Activated naive CD4-positive, alpha-beta T cell treated with anti-CD3 and anti-CD28 coated beads for 36 hours (primary cell): ENCODE measurements at regions not wholly inside any gene's neighbourhood (a gene's known extent, or its start where the extent isn't known, plus 50 kb on each side); places are given as distances from the start of the nearest gene placed in this dataset.

Source experiments
- CTCF ChIA-PET: fragments of 350-600 bp; sonication (Branson Sonifier 250); formaldehyde crosslinking; loops from one replicate; lab custom pipeline; 2021; ENCODE audit warnings: antibody characterized with exemption; lab: Charles Lee
- DNase-seq: peaks from one replicate; pipeline ENCODE4 v3.0.0-alpha.2; 2020
- H3K27ac Mint-ChIP-seq: one replicate; pipeline ENCODE4 v1.8.0; 2021; ENCODE audit warnings: mild to moderate bottlenecking, mixed read lengths
- H3K27me3 Mint-ChIP-seq: one replicate; pipeline ENCODE4 v1.8.0; 2021; ENCODE audit warnings: low read depth, mixed read lengths
- H3K36me3 Mint-ChIP-seq: one replicate; pipeline ENCODE4 v1.8.0; 2021; ENCODE audit warnings: low read depth, mixed read lengths
- H3K4me1 Mint-ChIP-seq: one replicate; pipeline ENCODE4 v1.8.0; 2021; ENCODE audit warnings: low read depth, mixed read lengths
- H3K4me3 Mint-ChIP-seq: one replicate; pipeline ENCODE4 v1.8.0; 2021; ENCODE audit warnings: mild to moderate bottlenecking, moderate library complexity, mixed read lengths
- H3K9me3 Mint-ChIP-seq: one replicate; pipeline ENCODE4 v1.8.0; 2021; ENCODE audit warnings: mixed read lengths
- intact Hi-C: fragments of 100-400 bp; cut with micrococcal nuclease; formaldehyde crosslinking; loops from one replicate; pipeline ENCODE4 v1.15.1; 2023

DNA sequence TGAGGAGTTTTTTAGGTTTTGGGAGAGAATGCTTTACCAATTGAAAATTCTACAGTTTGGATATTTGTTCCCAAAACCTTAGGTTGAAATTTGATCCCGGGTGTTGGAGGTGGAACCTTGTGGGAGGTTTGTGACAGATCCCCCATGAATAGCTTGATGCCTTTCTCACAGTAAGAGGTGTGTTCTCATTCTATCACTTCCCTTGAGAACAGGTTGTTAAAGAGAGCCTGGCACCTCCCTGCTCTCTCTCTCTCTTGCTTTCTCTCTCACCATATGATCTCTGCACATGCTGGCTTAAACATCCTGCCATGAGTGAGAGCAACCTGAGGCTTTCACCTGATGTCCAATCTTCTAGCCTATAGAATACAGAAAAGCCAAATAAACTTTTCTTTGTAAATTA lies 1475.5 kb upstream of the AGA start:
- intact Hi-C loops: no loop called here
- CTCF ChIA-PET: no interaction called here
- no peak for DNase-seq
- no peak overlapping the region for H3K4me3 Mint-ChIP-seq
- H3K9me3 Mint-ChIP-seq: peaks cover 3% of the 10 kb centered on the region
- no peaks in the 10 kb centered on the region for H3K36me3 Mint-ChIP-seq
- no peak overlapping the region for H3K27ac Mint-ChIP-seq
- H3K27me3 Mint-ChIP-seq: no peaks in the 10 kb centered on the region
- no peaks in the 10 kb centered on the region for H3K4me1 Mint-ChIP-seq

DNA sequence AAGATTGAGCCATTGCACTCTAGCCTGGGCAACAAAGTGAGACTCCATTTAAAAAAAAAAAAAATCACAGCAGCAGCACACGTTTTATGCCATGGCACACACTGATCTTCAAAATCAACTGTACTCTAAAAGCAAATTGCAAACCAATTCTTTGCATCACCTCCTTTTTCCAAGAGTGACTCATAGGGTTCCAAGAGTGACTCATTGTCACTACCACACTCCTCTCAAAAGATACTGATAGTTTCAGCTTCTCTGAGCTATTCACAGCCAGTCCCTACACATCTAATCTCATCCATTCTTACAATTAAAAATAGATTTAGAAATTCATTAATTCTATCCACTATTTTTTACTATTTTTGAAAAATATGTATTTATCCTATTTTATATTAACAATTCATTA lies 1494.9 kb upstream of the AGA start:
- H3K4me1 Mint-ChIP-seq: no peaks in the 10 kb centered on the region
- DNase-seq: no peak
- H3K9me3 Mint-ChIP-seq: peaks cover 5% of the 10 kb centered on the region
- no peaks in the 10 kb centered on the region for H3K36me3 Mint-ChIP-seq
- H3K27ac Mint-ChIP-seq: no peak overlapping the region
- intact Hi-C loops: no loop called here
- H3K4me3 Mint-ChIP-seq: no peak overlapping the region
- CTCF ChIA-PET: no interaction called here
- H3K27me3 Mint-ChIP-seq: no peaks in the 10 kb centered on the region

DNA sequence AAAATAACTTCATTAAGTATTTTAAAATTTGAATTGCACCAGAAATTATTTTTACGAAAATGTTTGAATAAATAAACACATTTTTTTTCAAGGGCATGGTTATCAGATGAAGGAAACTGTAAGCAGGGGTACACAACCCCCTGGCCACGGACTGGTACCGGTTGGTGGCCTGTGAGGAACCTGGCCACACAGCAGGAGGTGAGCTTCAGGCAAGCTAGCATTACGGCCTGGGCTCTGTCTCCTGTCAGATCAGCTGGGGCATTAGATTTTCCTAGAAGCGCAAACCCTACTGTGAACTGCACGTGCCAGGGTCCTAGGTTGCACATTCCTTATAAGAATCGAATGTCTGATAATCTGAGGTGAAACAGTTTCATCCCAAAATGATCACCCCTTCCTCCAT lies 1499.7 kb upstream of the AGA start:
- Mint-ChIP-seq H3K9me3 (peaks cover 2% of the 10 kb centered on the region), H3K4me1 (no peaks in the 10 kb centered on the region), H3K36me3 (no peaks in the 10 kb centered on the region), H3K27ac (no peak overlapping the region), H3K4me3 (no peak overlapping the region), H3K27me3 (no peaks in the 10 kb centered on the region)
- CTCF ChIA-PET: no interaction called here
- intact Hi-C loops: no loop called here
- no peak for DNase-seq

DNA sequence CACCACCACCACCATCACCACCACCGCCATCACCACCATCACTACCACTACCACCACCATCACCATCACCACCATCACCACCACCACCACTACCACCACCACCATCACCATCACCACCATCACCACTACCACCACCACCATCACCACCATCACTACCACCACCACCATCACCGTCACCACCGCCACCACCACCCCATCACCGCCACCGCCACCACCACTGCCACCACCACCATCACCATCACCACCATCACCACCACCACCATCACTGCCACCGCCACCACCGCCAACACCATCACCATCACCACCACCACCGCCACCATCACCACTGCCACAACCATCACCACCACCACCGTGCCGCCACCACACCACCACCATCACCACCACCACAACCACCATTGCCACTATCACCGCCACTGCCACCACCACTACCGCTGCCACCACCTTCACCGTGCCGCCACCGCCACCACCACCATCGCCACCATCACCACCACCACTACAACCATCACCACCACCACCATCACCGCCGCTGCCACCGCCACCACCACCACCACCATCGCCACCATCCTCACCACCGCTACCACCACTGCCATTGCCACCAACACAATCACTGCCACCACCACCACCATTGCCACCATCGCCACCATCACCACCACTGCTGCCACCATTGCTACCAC lies 1511.3 kb upstream of the AGA start:
- CTCF ChIA-PET: no interaction called here
- H3K4me3 Mint-ChIP-seq: no peak overlapping the region
- no peak overlapping the region for H3K27ac Mint-ChIP-seq
- intact Hi-C loops: no loop called here
- H3K4me1 Mint-ChIP-seq: no peaks in the 10 kb centered on the region
- H3K27me3 Mint-ChIP-seq: no peaks in the 10 kb centered on the region
- no peaks in the 10 kb centered on the region for H3K36me3 Mint-ChIP-seq
- peaks cover 6% of the 10 kb centered on the region for H3K9me3 Mint-ChIP-seq
- DNase-seq: no peak

DNA sequence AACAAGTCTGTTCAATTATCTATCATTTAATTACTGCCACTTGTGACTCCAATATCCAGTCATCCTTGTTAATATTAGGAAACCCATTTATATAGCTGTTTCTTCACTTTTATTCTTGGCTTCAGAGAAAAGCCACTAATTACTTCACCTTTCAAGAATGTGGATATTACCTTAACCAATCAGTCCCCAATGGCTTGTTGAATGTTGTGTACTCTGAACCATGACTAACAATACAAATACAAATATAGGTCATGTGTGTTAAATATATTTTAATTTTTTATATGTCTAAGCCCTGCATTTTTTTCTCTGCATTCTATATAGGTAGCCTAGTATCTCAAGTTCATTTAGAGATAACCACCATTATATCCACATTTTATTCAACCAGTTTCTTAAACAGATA lies 1513.4 kb upstream of the AGA start:
- H3K9me3 Mint-ChIP-seq: peaks cover 6% of the 10 kb centered on the region
- CTCF ChIA-PET: no interaction called here
- H3K36me3 Mint-ChIP-seq: no peaks in the 10 kb centered on the region
- H3K4me3 Mint-ChIP-seq: no peak overlapping the region
- H3K27ac Mint-ChIP-seq: no peak overlapping the region
- H3K4me1 Mint-ChIP-seq: no peaks in the 10 kb centered on the region
- intact Hi-C loops: no loop called here
- no peak for DNase-seq
- H3K27me3 Mint-ChIP-seq: no peaks in the 10 kb centered on the region

DNA sequence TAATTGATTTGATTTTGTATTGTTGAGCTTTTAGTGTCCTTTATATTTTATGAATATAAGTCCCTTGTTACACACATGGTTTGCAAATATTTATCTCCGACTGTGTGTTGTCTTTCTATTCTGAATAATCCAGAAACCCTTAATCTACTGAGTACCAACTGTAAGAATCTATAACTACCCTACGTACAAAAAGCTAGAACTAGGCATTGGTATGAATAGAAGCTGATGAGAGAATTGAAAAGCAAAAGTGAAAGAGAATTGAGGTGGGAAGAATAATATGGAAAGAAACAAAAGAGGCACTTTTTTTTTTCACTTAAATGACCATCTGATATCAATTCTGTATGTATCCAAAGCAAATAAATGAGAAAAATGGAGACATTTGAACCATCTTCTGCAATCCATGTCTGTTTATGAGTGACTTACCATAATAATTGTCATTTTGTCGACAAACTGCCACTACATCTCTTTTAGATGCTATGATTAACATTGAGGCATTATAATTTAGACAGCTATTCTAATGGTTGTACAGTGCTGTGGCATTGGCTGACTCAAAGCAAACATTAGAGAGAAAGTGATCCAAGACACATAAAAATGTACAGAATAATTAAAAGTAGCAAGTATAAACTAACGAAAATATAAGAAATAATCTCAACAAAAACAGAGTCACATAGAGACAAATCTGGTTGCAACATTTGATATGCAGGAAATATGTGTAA lies 1516.6 kb upstream of the AGA start:
- CTCF ChIA-PET: interaction anchor here (0.7 kb wide), 1 partner anchor 281 kb away, joined by 3 read pairs; no protein-coding TSS in a partner anchor
- Mint-ChIP-seq H3K27me3 (no peaks in the 10 kb centered on the region), H3K4me3 (no peak overlapping the region), H3K27ac (no peak overlapping the region), H3K9me3 (peaks cover 6% of the 10 kb centered on the region), H3K4me1 (no peaks in the 10 kb centered on the region), H3K36me3 (no peaks in the 10 kb centered on the region)
- no peak for DNase-seq
- intact Hi-C loops: no loop called here

DNA sequence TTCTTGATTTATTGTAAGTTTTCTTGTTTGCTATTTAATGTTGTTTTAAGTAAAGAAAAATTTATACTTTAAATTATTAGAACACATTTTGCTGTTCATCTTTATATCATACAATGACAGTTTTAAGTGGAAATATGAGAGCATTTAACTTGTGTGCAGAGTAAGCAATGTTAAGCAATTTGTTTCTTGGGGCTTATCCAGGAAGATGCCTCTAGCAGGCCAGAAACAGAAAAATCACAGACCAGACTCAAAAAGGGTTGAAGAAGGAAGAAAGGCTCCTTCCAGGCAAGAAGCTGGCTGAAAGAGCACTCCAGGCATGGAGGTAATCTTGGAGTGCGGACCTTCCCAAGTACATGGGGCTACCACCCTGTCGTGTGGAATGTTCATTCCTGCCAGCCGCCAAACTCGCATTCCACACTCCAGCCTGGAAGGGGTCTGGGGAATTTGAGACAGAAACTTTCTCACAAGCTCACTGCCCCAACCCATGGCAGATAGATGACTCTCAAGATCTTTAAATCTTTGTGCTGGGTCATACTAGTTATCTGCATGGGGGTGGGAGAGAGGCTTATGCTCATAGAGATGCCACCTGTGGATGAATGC lies 1521.3 kb upstream of the AGA start:
- H3K27ac Mint-ChIP-seq: no peak overlapping the region
- CTCF ChIA-PET: no interaction called here
- no peaks in the 10 kb centered on the region for H3K27me3 Mint-ChIP-seq
- no peaks in the 10 kb centered on the region for H3K36me3 Mint-ChIP-seq
- no peaks in the 10 kb centered on the region for H3K4me1 Mint-ChIP-seq
- H3K9me3 Mint-ChIP-seq: no peaks in the 10 kb centered on the region
- intact Hi-C loops: no loop called here
- no peak for DNase-seq
- H3K4me3 Mint-ChIP-seq: no peak overlapping the region

DNA sequence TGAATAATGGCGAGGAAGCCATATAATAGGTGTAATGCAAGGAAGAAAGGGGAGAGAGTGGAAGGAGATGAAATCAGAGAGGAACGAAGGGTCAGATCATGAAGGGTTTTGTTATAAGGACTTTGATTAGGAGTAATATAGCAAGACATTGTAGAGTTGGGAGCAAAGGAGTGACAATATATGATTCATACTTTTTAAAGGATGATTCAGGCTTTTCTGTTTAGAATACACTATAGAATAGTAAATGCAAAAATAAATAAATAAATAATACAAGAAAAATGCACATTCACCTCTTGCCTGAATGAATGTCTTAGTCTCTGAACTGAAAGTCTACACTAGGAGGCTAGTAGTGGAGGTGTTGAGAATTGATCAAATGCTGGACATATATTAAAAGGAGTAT lies 1524.4 kb upstream of the AGA start:
- no peak for DNase-seq
- no peaks in the 10 kb centered on the region for H3K36me3 Mint-ChIP-seq
- no peaks in the 10 kb centered on the region for H3K27me3 Mint-ChIP-seq
- H3K27ac Mint-ChIP-seq: no peak overlapping the region
- intact Hi-C loops: no loop called here
- H3K4me3 Mint-ChIP-seq: no peak overlapping the region
- CTCF ChIA-PET: no interaction called here
- H3K4me1 Mint-ChIP-seq: no peaks in the 10 kb centered on the region
- H3K9me3 Mint-ChIP-seq: no peaks in the 10 kb centered on the region

DNA sequence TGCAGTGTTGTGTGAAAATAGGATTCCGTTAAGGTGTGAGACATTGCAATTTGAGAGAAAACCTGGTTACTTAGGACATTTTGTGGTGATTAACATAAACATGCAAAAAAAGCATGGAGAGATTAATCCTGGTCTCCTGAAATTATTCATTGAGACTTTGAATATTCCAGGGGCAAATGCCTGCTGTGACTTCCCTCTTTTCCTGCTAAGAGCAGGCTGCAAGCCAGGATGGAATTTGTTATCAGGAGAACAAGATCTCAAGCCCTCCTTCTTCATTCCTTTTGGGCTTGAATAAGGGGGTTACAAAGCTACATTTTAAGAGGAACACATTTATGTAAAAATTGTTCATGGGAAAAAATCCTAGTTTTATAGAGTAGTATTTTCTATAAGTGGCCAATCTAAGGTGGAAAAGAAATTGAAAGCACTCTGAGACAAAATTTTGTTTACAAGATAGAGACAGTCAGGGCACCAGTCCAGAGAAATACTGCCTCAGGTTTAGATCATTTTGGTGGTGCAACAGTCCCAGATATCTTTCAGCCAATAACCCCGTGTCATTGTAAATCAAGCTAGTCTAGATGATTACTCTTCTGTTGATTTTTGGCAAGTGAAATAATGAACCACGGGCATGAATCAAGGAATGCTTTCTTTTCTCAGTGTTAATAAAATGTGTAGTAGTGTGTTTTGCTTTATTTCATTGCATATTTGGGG lies 1528.3 kb upstream of the AGA start:
- CTCF ChIA-PET: no interaction called here
- H3K4me1 Mint-ChIP-seq: no peaks in the 10 kb centered on the region
- H3K27ac Mint-ChIP-seq: no peak overlapping the region
- intact Hi-C loops: no loop called here
- no peak for DNase-seq
- H3K4me3 Mint-ChIP-seq: no peak overlapping the region
- no peaks in the 10 kb centered on the region for H3K36me3 Mint-ChIP-seq
- H3K27me3 Mint-ChIP-seq: no peaks in the 10 kb centered on the region
- no peaks in the 10 kb centered on the region for H3K9me3 Mint-ChIP-seq

DNA sequence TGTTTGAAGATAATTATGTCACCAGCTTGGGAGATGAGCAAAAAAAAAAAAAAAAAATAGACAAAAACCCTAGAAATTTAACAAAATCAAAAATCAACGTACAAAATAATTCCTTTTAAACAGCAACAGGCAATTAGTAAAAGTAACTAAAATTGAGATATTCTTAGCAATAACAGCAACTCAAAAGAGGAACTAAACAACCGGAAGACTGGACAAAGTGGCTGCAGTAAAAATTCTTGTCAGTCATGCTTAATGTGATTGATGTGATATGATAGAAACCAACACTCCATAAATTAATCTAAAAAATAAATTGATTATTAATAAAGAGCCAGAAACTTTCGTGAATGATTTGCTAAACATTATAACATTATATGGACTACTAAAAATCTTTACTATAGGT lies 1534.6 kb upstream of the AGA start:
- H3K36me3 Mint-ChIP-seq: no peaks in the 10 kb centered on the region
- H3K27me3 Mint-ChIP-seq: no peaks in the 10 kb centered on the region
- H3K4me1 Mint-ChIP-seq: no peaks in the 10 kb centered on the region
- CTCF ChIA-PET: no interaction called here
- H3K4me3 Mint-ChIP-seq: no peak overlapping the region
- DNase-seq: no peak
- intact Hi-C loops: no loop called here
- H3K27ac Mint-ChIP-seq: no peak overlapping the region
- H3K9me3 Mint-ChIP-seq: no peaks in the 10 kb centered on the region

DNA sequence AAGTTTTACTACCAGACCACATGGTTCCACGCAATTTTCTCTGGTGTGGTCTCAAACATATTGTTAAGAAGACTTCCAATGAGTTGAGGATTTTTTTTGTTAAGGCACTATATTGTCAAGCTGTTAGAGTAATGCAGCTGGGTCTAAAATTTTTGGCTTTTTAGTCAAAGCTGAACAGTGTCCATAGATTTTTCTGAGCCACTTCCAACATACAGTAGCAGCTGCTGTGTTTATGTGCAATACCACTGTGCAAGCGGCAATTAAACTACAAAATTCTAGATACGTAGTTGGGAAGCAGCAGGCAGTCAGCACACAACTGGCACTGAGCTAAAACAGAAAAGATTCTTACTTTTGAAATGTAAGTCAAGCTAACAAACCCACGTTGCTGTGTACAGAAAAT lies 1551.1 kb upstream of the AGA start:
- Mint-ChIP-seq H3K4me3 (no peak overlapping the region), H3K4me1 (no peaks in the 10 kb centered on the region), H3K36me3 (no peaks in the 10 kb centered on the region), H3K27ac (no peak overlapping the region), H3K9me3 (peaks cover 2% of the 10 kb centered on the region), H3K27me3 (no peaks in the 10 kb centered on the region)
- intact Hi-C loops: no loop called here
- no peak for DNase-seq
- CTCF ChIA-PET: no interaction called here

DNA sequence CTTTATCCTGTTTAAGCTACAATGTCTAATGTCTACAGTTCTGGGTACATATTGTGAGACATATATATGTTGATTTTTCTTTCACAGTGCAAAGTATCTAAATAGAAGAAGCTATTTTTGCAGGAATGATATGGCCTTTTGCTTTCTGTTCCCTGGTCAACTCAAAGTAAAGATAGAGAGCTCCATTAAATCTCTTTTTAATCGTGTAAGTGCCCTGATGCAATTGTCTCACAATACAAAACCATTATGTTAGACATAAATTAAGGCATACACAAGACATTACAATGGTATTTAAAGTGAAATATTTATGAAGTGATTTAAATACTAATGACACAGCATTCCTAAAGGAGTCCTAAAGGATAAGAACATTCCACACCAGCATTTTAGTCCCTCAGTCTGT lies 1559.7 kb upstream of the AGA start:
- H3K27me3 Mint-ChIP-seq: no peaks in the 10 kb centered on the region
- no peaks in the 10 kb centered on the region for H3K9me3 Mint-ChIP-seq
- no peak overlapping the region for H3K27ac Mint-ChIP-seq
- intact Hi-C loops: no loop called here
- no peaks in the 10 kb centered on the region for H3K36me3 Mint-ChIP-seq
- CTCF ChIA-PET: interaction anchor here (0.8 kb wide), 1 partner anchor 1423 kb away, joined by 4 read pairs; no protein-coding TSS in a partner anchor
- DNase-seq: no peak
- no peak overlapping the region for H3K4me3 Mint-ChIP-seq
- H3K4me1 Mint-ChIP-seq: no peaks in the 10 kb centered on the region
